ENCODE measurements at regions not wholly inside any gene's neighbourhood (a gene's known extent, or its start where the extent isn't known, plus 50 kb on each side); places are given as distances from the start of the nearest gene placed in this dataset.

- no peak for ATAC-seq
- no peak for TF ChIP-seq ZFP3 (CRISPR knock-in tag; IDR thresholded peaks at IDR 0.05)
- TF ChIP-seq CREB5 (CRISPR knock-in tag; IDR thresholded peaks at IDR 0.05; ENCODE audit: low read depth) = no peak
- no peak for TF ChIP-seq BACH2 (CRISPR knock-in tag; IDR thresholded peaks at IDR 0.05; ENCODE audit: borderline replicate concordance)
- no peak for TF ChIP-seq PATZ1 (CRISPR knock-in tag; IDR thresholded peaks at IDR 0.05; ENCODE audit: borderline replicate concordance)
- TF ChIP-seq RARB (CRISPR knock-in tag; IDR thresholded peaks at IDR 0.05) = no peak
- no peak for TF ChIP-seq CSRNP3 (CRISPR knock-in tag; IDR thresholded peaks at IDR 0.05)
- no peak for TF ChIP-seq PPARA (CRISPR knock-in tag; IDR thresholded peaks at IDR 0.05; ENCODE audit: borderline replicate concordance)
- TF ChIP-seq TOX (CRISPR knock-in tag; IDR thresholded peaks at IDR 0.05; ENCODE audit: borderline replicate concordance) = no peak
- no peak for TF ChIP-seq ARNTL (CRISPR knock-in tag; IDR thresholded peaks at IDR 0.05; ENCODE audit: borderline replicate concordance, low read depth)
- TF ChIP-seq POU6F1 (CRISPR knock-in tag; IDR thresholded peaks at IDR 0.05; ENCODE audit: borderline replicate concordance, low read depth) = no peak
- TF ChIP-seq OSR1 (CRISPR knock-in tag; IDR thresholded peaks at IDR 0.05) = no peak
- TF ChIP-seq ZFP30 (CRISPR knock-in tag; IDR thresholded peaks at IDR 0.05) = no peak
- no peak for TF ChIP-seq CSDC2 (CRISPR knock-in tag; IDR thresholded peaks at IDR 0.05)
- no peak for TF ChIP-seq SNAI2 (CRISPR knock-in tag; IDR thresholded peaks at IDR 0.05)
- TF ChIP-seq ESRRG (CRISPR knock-in tag; IDR thresholded peaks at IDR 0.05) = no peak
- TF ChIP-seq ZNF565 (CRISPR knock-in tag; conservative IDR thresholded peaks at IDR 0.05; ENCODE audit: low read depth) = no peak
- TF ChIP-seq ZC3H10 (CRISPR knock-in tag; IDR thresholded peaks at IDR 0.05) = no peak
- TF ChIP-seq ISL1 (CRISPR knock-in tag; IDR thresholded peaks at IDR 0.05) = no peak
- TF ChIP-seq ZNF8 (CRISPR knock-in tag; IDR thresholded peaks at IDR 0.05) = no peak
- no peak for TF ChIP-seq TCF4 (CRISPR knock-in tag; IDR thresholded peaks at IDR 0.05; ENCODE audit: borderline replicate concordance)
These were observed 584.9 kb downstream of the MAT2B start for GRCh38 chr5:164090358-164090757.

- ATAC-seq = no peak
These were observed 586.4 kb downstream of the MAT2B start for GRCh38 chr5:164091836-164092235.

GRCh38 chr5:164094291-164094690 is 588.9 kb downstream of the MAT2B start:
- TF ChIP-seq PATZ1 (CRISPR knock-in tag; IDR thresholded peaks at IDR 0.05; ENCODE audit: borderline replicate concordance) = no peak
- TF ChIP-seq ARNTL (CRISPR knock-in tag; IDR thresholded peaks at IDR 0.05; ENCODE audit: borderline replicate concordance, low read depth) = no peak
- TF ChIP-seq PPARA (CRISPR knock-in tag; IDR thresholded peaks at IDR 0.05; ENCODE audit: borderline replicate concordance) = no peak
- TF ChIP-seq RARB (CRISPR knock-in tag; IDR thresholded peaks at IDR 0.05) = no peak
- no peak for TF ChIP-seq ZNF565 (CRISPR knock-in tag; conservative IDR thresholded peaks at IDR 0.05; ENCODE audit: low read depth)
- no peak for TF ChIP-seq ESRRG (CRISPR knock-in tag; IDR thresholded peaks at IDR 0.05)
- no peak for TF ChIP-seq ZFP30 (CRISPR knock-in tag; IDR thresholded peaks at IDR 0.05)
- no peak for TF ChIP-seq ISL1 (CRISPR knock-in tag; IDR thresholded peaks at IDR 0.05)
- TF ChIP-seq GLIS3 (CRISPR knock-in tag; IDR thresholded peaks at IDR 0.05) = no peak
- TF ChIP-seq SNAI2 (CRISPR knock-in tag; IDR thresholded peaks at IDR 0.05) = no peak
- TF ChIP-seq TSHZ2 (CRISPR knock-in tag; IDR thresholded peaks at IDR 0.05) = no peak
- TF ChIP-seq OSR1 (CRISPR knock-in tag; IDR thresholded peaks at IDR 0.05) = no peak
- TF ChIP-seq ZNF70 (CRISPR knock-in tag; IDR thresholded peaks at IDR 0.05) = no peak
- ATAC-seq = no peak

More at GRCh38 chr5:164091836-164092235, 586.4 kb downstream of the MAT2B start:
- TF ChIP-seq ZC3H10 (CRISPR knock-in tag; IDR thresholded peaks at IDR 0.05) (no peak), ZFP3 (CRISPR knock-in tag; IDR thresholded peaks at IDR 0.05) (no peak), SNAI2 (CRISPR knock-in tag; IDR thresholded peaks at IDR 0.05) (no peak), GLIS3 (CRISPR knock-in tag; IDR thresholded peaks at IDR 0.05) (no peak), TOX (CRISPR knock-in tag; IDR thresholded peaks at IDR 0.05; ENCODE audit: borderline replicate concordance) (no peak)

Measured in SK-N-SH treated with all-trans-retinoic acid at 6 μM for 48 hours (cell line).